ENCODE measurements at regions not wholly inside any gene's neighbourhood (a gene's known extent, or its start where the extent isn't known, plus 50 kb on each side); places are given as distances from the start of the nearest gene placed in this dataset.

DNA sequence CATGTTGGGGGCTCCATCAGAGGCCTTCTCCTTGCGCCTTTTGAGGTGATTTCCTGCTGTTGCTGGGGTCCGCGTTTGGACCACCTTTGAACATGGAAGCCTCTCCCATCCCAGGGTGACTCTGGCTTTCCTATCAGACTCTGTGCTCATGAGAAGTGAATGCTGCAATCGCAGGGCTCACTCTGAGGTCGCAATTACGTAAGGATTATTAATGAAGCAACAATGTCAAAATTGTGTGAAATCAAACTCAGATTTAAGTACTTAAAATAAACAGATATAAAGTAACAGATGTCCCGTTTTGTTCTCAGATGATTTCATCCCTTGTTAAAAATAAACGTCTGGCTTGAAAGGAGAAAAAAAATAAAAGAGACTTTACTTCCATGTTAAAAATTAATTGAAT is 634.2 kb downstream of the BNC2 start:
- no peaks in the 10 kb centered on the region for H3K36me3 Mint-ChIP-seq

DNA sequence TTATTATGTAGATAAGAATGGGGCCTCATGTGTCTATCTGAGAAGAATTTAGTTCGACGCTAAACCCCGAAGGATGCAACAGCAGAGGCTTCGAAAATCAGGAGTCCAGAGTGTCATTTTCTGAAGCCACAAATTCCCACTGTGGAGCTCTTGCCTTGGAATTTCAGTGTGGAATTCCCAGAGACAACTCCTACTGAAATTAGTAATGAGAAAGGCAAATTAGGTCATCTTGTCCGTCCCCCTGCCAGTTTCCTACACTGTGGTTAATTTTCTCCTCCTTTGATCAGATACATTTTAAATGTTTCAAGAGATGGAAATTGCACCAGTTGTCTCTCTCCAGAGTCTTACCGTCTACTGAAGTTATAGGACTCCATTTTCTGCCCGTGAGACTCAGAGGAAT is 633.6 kb downstream of the BNC2 start:
- no peaks in the 10 kb centered on the region for H3K4me1 Mint-ChIP-seq
- no peaks in the 10 kb centered on the region for H3K36me3 Mint-ChIP-seq
- peaks cover 7% of the 10 kb centered on the region for H3K9me3 Mint-ChIP-seq
- no peak overlapping the region for H3K4me3 Mint-ChIP-seq
- POLR2A ChIA-PET = no interaction called here
- H3K27me3 Mint-ChIP-seq = no peaks in the 10 kb centered on the region
- ATAC-seq (ENCODE audit: low read depth) = no peak
- H3K27ac Mint-ChIP-seq = no peak overlapping the region
- DNase-seq = no peak

More for the DNA sequence above, 634.2 kb downstream of the BNC2 start:
- H3K4me1 Mint-ChIP-seq = no peaks in the 10 kb centered on the region
- no peak overlapping the region for H3K27ac Mint-ChIP-seq
- no peaks in the 10 kb centered on the region for H3K27me3 Mint-ChIP-seq
- ATAC-seq (ENCODE audit: low read depth) (no peak), DNase-seq (no peak)
- H3K4me3 Mint-ChIP-seq = no peak overlapping the region
- POLR2A ChIA-PET = no interaction called here
- H3K9me3 Mint-ChIP-seq = peaks cover 7% of the 10 kb centered on the region

GRCh38 chr9:16238623-16239138 is 631.8 kb downstream of the BNC2 start:
- Mint-ChIP-seq H3K27me3 (no peaks in the 10 kb centered on the region), H3K9me3 (peaks cover 7% of the 10 kb centered on the region), H3K4me3 (no peak overlapping the region), H3K27ac (no peak overlapping the region), H3K4me1 (no peaks in the 10 kb centered on the region), H3K36me3 (no peaks in the 10 kb centered on the region)
- POLR2A ChIA-PET = no interaction called here
- no peak for DNase-seq
- ATAC-seq (ENCODE audit: low read depth) = no peak

DNA sequence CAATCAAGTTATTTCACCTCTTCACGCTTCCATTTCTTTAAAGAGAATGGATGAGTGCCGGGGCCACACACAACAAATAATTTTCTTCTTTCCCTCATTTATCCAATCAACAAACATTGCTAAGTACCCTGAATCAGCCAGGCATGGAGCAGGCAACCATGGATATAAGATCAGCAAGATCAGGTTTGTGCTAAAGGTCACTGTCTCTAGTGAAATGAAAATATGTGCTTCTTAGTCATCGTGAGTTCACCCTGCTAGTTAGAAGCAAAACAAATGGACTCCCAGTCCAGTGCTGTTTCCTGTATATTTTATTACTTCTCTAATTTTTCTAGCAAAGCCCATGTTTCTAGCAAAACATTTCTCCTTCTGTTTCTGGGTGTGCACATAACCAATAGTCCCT is 629.2 kb downstream of the BNC2 start:
- DNase-seq (no peak), ATAC-seq (ENCODE audit: low read depth) (no peak)
- Mint-ChIP-seq H3K9me3 (peaks cover 1% of the 10 kb centered on the region), H3K4me1 (no peaks in the 10 kb centered on the region), H3K4me3 (no peak overlapping the region), H3K27me3 (no peaks in the 10 kb centered on the region), H3K36me3 (no peaks in the 10 kb centered on the region), H3K27ac (no peak overlapping the region)
- POLR2A ChIA-PET = no interaction called here

- Mint-ChIP-seq H3K4me1 (no peaks in the 10 kb centered on the region), H3K4me3 (no peak overlapping the region), H3K27me3 (no peaks in the 10 kb centered on the region), H3K27ac (no peak overlapping the region), H3K9me3 (no peaks in the 10 kb centered on the region), H3K36me3 (no peaks in the 10 kb centered on the region)
- DNase-seq (no peak), ATAC-seq (ENCODE audit: low read depth) (no peak)
- POLR2A ChIA-PET = no interaction called here
Observed at GRCh38 chr9:16243798-16244197, 626.7 kb downstream of the BNC2 start.

GRCh38 chr9:16245756-16246440 is 624.6 kb downstream of the BNC2 start:
- POLR2A ChIA-PET = no interaction called here
- Mint-ChIP-seq H3K9me3 (no peaks in the 10 kb centered on the region), H3K27me3 (no peaks in the 10 kb centered on the region), H3K4me3 (no peak overlapping the region), H3K4me1 (no peaks in the 10 kb centered on the region), H3K36me3 (no peaks in the 10 kb centered on the region), H3K27ac (no peak overlapping the region)
- DNase-seq (no peak), ATAC-seq (ENCODE audit: low read depth) (no peak)

DNA sequence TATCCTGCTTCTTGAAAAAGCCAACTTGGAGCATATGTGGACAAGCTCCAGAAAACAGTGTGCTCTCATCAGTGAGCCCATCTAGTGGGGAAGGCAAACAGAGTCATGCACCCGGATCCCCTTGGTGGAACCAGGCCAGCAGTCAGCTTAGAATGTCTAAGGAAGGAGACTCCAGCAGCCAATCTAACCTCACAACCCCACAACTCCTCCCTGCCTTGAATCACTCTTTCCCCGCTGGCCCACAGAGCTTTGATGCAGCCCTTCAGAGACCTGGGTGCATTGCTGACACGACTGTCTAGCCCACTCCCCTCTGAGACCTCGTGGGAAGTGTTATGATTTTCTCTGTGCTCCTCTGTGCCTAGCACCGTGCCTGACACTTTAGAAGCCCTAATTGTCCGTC is 623.7 kb downstream of the BNC2 start:
- H3K4me3 Mint-ChIP-seq = no peak overlapping the region
- no peaks in the 10 kb centered on the region for H3K27me3 Mint-ChIP-seq
- no peaks in the 10 kb centered on the region for H3K36me3 Mint-ChIP-seq
- DNase-seq (no peak), ATAC-seq (ENCODE audit: low read depth) (no peak)
- H3K27ac Mint-ChIP-seq = no peak overlapping the region
- POLR2A ChIA-PET = no interaction called here
- no peaks in the 10 kb centered on the region for H3K9me3 Mint-ChIP-seq
- no peaks in the 10 kb centered on the region for H3K4me1 Mint-ChIP-seq

- no peak overlapping the region for H3K27ac Mint-ChIP-seq
- POLR2A ChIA-PET = no interaction called here
- no peaks in the 10 kb centered on the region for H3K9me3 Mint-ChIP-seq
- H3K27me3 Mint-ChIP-seq = no peaks in the 10 kb centered on the region
- ATAC-seq (ENCODE audit: low read depth) (no peak), DNase-seq (no peak)
- H3K4me1 Mint-ChIP-seq = no peaks in the 10 kb centered on the region
- no peak overlapping the region for H3K4me3 Mint-ChIP-seq
- H3K36me3 Mint-ChIP-seq = no peaks in the 10 kb centered on the region
Observed at GRCh38 chr9:16247188-16247875, 623.1 kb downstream of the BNC2 start.

DNA sequence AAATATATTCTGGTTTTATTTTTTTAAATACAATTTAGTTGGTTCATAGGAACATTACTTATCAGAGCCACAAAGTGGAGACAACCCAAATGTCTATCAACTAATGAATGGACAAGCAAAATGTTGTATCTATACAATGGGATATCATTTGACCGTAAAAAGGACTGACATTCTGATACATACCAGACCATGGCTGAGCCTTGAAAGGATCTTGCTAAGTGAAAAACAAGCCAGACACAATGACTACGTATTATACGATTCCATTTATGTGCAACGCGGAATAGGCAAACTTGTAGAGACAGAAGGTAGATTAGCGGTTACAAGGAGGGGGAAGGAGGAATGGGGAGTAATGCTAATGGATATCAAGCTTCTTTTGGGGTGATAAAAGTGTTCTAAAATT is 621.6 kb downstream of the BNC2 start:
- Mint-ChIP-seq H3K4me3 (no peak overlapping the region), H3K27me3 (no peaks in the 10 kb centered on the region), H3K9me3 (no peaks in the 10 kb centered on the region), H3K4me1 (no peaks in the 10 kb centered on the region), H3K27ac (no peak overlapping the region), H3K36me3 (no peaks in the 10 kb centered on the region)
- no peak for ATAC-seq (ENCODE audit: low read depth)
- POLR2A ChIA-PET = no interaction called here
- no peak for DNase-seq

DNA sequence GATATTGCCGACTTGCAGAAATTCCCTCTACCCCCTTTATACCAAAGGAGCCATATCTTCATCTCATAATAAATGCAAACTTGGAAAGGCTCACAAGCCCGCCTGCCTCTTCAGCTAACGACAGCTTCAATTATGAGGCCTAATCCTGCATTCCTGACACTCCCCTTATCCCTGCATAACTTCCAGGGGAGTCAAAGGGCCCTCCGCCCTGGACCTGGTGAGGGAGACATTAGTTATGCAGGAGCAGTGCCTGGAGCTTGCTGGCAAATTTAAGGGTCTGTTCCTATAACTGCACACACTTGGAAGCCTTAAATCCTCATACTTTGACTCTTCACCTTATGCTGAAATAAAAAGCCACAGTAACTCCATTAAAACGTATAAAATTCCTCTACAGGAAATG is 617.9 kb downstream of the BNC2 start:
- Mint-ChIP-seq H3K36me3 (no peaks in the 10 kb centered on the region), H3K27ac (no peak overlapping the region), H3K27me3 (peaks cover 2% of the 10 kb centered on the region), H3K4me1 (peaks cover 1% of the 10 kb centered on the region), H3K9me3 (no peaks in the 10 kb centered on the region), H3K4me3 (no peak overlapping the region)
- POLR2A ChIA-PET = no interaction called here
- DNase-seq = no peak
- ATAC-seq (ENCODE audit: low read depth) = no peak

- no peak overlapping the region for H3K4me3 Mint-ChIP-seq
- H3K27ac Mint-ChIP-seq = no peak overlapping the region
- no peaks in the 10 kb centered on the region for H3K9me3 Mint-ChIP-seq
- POLR2A ChIA-PET = no interaction called here
- peaks cover 2% of the 10 kb centered on the region for H3K36me3 Mint-ChIP-seq
- H3K4me1 Mint-ChIP-seq = peaks cover 13% of the 10 kb centered on the region
- ATAC-seq (ENCODE audit: low read depth) = no peak
- H3K27me3 Mint-ChIP-seq = peaks cover 2% of the 10 kb centered on the region
- no peak for DNase-seq
Observed at GRCh38 chr9:16254674-16255073, 615.8 kb downstream of the BNC2 start.

- Mint-ChIP-seq H3K4me1 (peaks cover 13% of the 10 kb centered on the region), H3K27me3 (peaks cover 2% of the 10 kb centered on the region), H3K9me3 (peaks cover 2% of the 10 kb centered on the region), H3K4me3 (no peak overlapping the region), H3K36me3 (peaks cover 2% of the 10 kb centered on the region), H3K27ac (no peak overlapping the region)
- POLR2A ChIA-PET = no interaction called here
- DNase-seq (no peak), ATAC-seq (ENCODE audit: low read depth) (no peak)
Observed at GRCh38 chr9:16255217-16255616, 615.3 kb downstream of the BNC2 start.

- POLR2A ChIA-PET = no interaction called here
- Mint-ChIP-seq H3K36me3 (peaks cover 2% of the 10 kb centered on the region), H3K9me3 (peaks cover 2% of the 10 kb centered on the region), H3K4me1 (peaks cover 20% of the 10 kb centered on the region), H3K4me3 (no peak overlapping the region), H3K27me3 (peaks cover 2% of the 10 kb centered on the region), H3K27ac (no peak overlapping the region)
- no peak for ATAC-seq (ENCODE audit: low read depth)
- DNase-seq = no peak
Observed at GRCh38 chr9:16257604-16258003, 612.9 kb downstream of the BNC2 start.

DNA sequence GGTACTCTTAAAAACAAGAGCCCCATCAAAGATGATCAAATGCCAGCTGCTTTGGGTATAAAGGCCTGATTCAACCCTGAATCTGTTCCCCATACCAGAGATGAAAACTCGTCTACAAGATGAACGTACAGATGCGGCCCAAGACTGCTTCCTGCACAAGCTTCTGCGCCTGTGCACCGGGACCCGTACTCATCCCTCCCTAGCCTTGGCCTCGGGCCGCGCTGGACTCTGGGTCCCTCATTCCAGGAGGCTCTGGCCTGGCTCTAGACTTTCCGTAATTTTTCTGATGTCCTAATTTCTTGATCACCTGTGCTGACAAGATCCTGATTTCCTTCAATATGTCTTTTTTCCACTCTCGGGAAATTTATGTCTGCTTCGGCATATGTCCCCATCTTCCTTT is 612.3 kb downstream of the BNC2 start:
- DNase-seq (no peak), ATAC-seq (ENCODE audit: low read depth) (no peak)
- Mint-ChIP-seq H3K4me3 (peak overlapping the region; percentile 56), H3K4me1 (peaks cover 24% of the 10 kb centered on the region), H3K27ac (peak overlapping the region; percentile 69), H3K36me3 (peaks cover 2% of the 10 kb centered on the region), H3K27me3 (peaks cover 2% of the 10 kb centered on the region), H3K9me3 (peaks cover 2% of the 10 kb centered on the region)
- POLR2A ChIA-PET = interaction anchor here (0.8 to 1.2 kb wide), 2 partner anchors 9 to 79 kb away, joined by 3 to 5 read pairs; no protein-coding TSS in a partner anchor

Data from activated naive CD8-positive, alpha-beta T cell treated with anti-CD3 and anti-CD28 coated beads, Interleukin-2, amount 10 ng/mL, durations not matched to agents 7 days and 5 days (primary cell).